ENCODE measurements at regions not wholly inside any gene's neighbourhood (a gene's known extent, or its start where the extent isn't known, plus 50 kb on each side); places are given as distances from the start of the nearest gene placed in this dataset.

DNA sequence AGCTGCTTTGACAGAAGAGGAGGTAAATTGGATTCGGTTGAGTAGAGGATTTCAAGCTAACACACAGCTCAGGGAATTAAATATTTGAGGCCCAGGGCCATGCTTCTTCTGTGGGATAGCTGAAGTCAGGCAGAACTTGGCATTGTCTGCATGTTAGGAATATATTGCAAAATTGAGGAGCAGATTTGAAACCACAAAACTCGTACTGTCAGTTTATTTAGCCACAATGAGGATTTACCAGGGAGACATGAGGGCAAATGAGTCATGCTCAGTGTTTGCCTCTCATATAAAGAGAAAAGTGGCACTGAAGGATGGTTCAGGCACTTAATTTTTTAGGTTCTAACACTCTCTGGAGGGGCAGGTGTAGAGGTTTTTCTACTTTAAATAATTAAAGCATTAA lies 83.0 kb upstream of the PRLR start:
- TF ChIP-seq GATA3 (IDR thresholded peaks at IDR 0.05; ENCODE audit: low read depth, low read length) (no peak), GATA2 (IDR thresholded peaks at IDR 0.05; ENCODE audit: low read depth, low read length) (no peak)

Data from SH-SY5Y (cell line).